Stimulated activated CD4-positive, alpha-beta T cell treated with anti-CD3 and anti-CD28 coated beads, Interleukin-15, amount 100 ng/mL, for 48 hours (primary cell): ENCODE measurements at regions not wholly inside any gene's neighbourhood (a gene's known extent, or its start where the extent isn't known, plus 50 kb on each side); places are given as distances from the start of the nearest gene placed in this dataset.

ENCODE experiments used
- DNase-seq, 2 donors: peaks; one replicate each; pipeline ENCODE4 v3.0.0-alpha.2; 2020; ENCODE audit warnings: low read depth in 2 of 2

- DNase-seq: no peak
Observed at GRCh38 chr1:198861636-198862035, 222.8 kb downstream of the PTPRC start.

GRCh38 chr1:198864695-198865094 lies 225.9 kb downstream of the PTPRC start:
- DNase-seq: no peak

GRCh38 chr1:198865319-198865718 lies 226.5 kb downstream of the PTPRC start:
- no peak for DNase-seq

- DNase-seq: no peak
Observed at GRCh38 chr1:198867182-198867581, 228.3 kb downstream of the PTPRC start.

GRCh38 chr1:198873696-198874230 lies 234.9 kb downstream of the PTPRC start:
- DNase-seq: no peak

GRCh38 chr1:198876371-198876871 lies 237.6 kb downstream of the PTPRC start:
- DNase-seq: no peak

GRCh38 chr1:198878566-198878965 lies 239.7 kb downstream of the PTPRC start:
- no peak for DNase-seq

GRCh38 chr1:198879711-198880306 lies 241.0 kb downstream of the PTPRC start:
- DNase-seq: no peak

GRCh38 chr1:198880397-198880796 lies 241.6 kb downstream of the PTPRC start:
- no peak for DNase-seq

GRCh38 chr1:198880818-198881597 lies 242.2 kb downstream of the PTPRC start:
- no peak for DNase-seq

- DNase-seq: no peak
Observed at GRCh38 chr1:198883184-198883583, 244.3 kb downstream of the PTPRC start.

GRCh38 chr1:198887866-198888265 lies 249.0 kb downstream of the PTPRC start:
- DNase-seq: no peak

- DNase-seq: no peak
Observed at GRCh38 chr1:198888379-198888943, 249.6 kb downstream of the PTPRC start.

GRCh38 chr1:198889101-198889500 lies 250.3 kb downstream of the PTPRC start:
- DNase-seq: no peak

GRCh38 chr1:198889749-198890148 lies 250.9 kb downstream of the PTPRC start:
- DNase-seq: no peak

GRCh38 chr1:198890214-198890930 lies 251.5 kb downstream of the PTPRC start:
- DNase-seq: no peak

GRCh38 chr1:198892065-198892464 lies 253.2 kb downstream of the PTPRC start:
- no peak for DNase-seq

GRCh38 chr1:198893141-198893540 lies 254.3 kb downstream of the PTPRC start:
- DNase-seq: no peak

- no peak for DNase-seq
Observed at GRCh38 chr1:198893763-198894444, 255.1 kb downstream of the PTPRC start.

- no peak for DNase-seq
Observed at GRCh38 chr1:198901266-198901665, 262.4 kb downstream of the PTPRC start.

GRCh38 chr1:198902655-198903054 lies 263.8 kb downstream of the PTPRC start:
- no peak for DNase-seq
